ENCODE measurements at regions not wholly inside any gene's neighbourhood (a gene's known extent, or its start where the extent isn't known, plus 50 kb on each side); places are given as distances from the start of the nearest gene placed in this dataset.

- TF ChIP-seq POLR2A (IDR thresholded peaks at IDR 0.05) (no peak), CTCF (IDR thresholded peaks at IDR 0.05) (no peak)
Observed at GRCh38 chr1:163725551-163725950, 403.8 kb downstream of the NUF2 start.

Measured in heart left ventricle (tissue), 13 donors.